Glutamatergic neuron (in vitro differentiated cells): ENCODE measurements at regions not wholly inside any gene's neighbourhood (a gene's known extent, or its start where the extent isn't known, plus 50 kb on each side); places are given as distances from the start of the nearest gene placed in this dataset.

Source experiments
- DNase-seq: peaks from one replicate; pipeline ENCODE4 v3.0.0; 2022
- H3K27ac Mint-ChIP-seq: one replicate; pipeline ENCODE4 v1.8.0; 2020; ENCODE audit warnings: mild to moderate bottlenecking, mixed read lengths, inconsistent platforms; ENCODE audit not compliant: unreplicated experiment
- H3K27me3 Mint-ChIP-seq: one replicate; pipeline ENCODE4 v1.8.0; 2020; ENCODE audit warnings: mild to moderate bottlenecking, moderate library complexity, mixed read lengths, inconsistent platforms; ENCODE audit not compliant: unreplicated experiment
- H3K36me3 Mint-ChIP-seq: one replicate; pipeline ENCODE4 v1.8.0; 2020; ENCODE audit warnings: mild to moderate bottlenecking, mixed read lengths, inconsistent platforms; ENCODE audit not compliant: unreplicated experiment
- H3K4me1 Mint-ChIP-seq: one replicate; pipeline ENCODE4 v1.8.0; 2020; ENCODE audit warnings: mild to moderate bottlenecking, low read depth, mixed read lengths, inconsistent platforms; ENCODE audit not compliant: unreplicated experiment
- H3K4me3 Mint-ChIP-seq: one replicate; pipeline ENCODE4 v1.8.0; 2020; ENCODE audit warnings: mild to moderate bottlenecking, mixed read lengths, inconsistent platforms; ENCODE audit not compliant: unreplicated experiment
- H3K9me3 Mint-ChIP-seq: one replicate; pipeline ENCODE4 v1.8.0; 2020; ENCODE audit warnings: mild to moderate bottlenecking, moderate library complexity, mixed read lengths, inconsistent platforms; ENCODE audit not compliant: unreplicated experiment
- TF ChIP-seq, protein P1 (sequence below): fragments of 200-600 bp; sonication (generic); IDR thresholded peaks from one replicate; pipeline ENCODE4 v1.5.0; 2021; ENCODE audit not compliant: partially characterized antibody, unreplicated experiment

DNA sequence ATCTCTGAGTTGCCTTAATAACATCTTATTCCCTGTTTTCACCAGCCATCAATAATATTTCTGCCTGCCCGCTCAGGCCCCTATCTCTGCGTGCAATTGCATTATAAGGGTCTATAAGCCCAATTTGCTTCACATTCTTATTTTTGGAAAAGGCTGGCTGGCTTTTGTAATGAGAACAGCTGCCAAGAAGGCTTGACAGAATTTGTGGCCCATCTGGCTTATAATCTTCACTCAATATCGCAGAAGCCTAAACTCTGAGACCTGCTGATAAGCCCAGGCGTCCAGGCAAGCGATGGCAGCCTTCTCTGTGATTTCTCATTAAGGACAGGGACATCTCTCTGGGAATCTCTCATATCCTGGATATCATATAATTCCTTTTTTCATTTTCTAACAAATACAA, 1618.6 kb upstream of the CELF4 start:
- no peak overlapping the region for H3K4me3 Mint-ChIP-seq
- H3K36me3 Mint-ChIP-seq, result no peaks in the 10 kb centered on the region
- no peaks in the 10 kb centered on the region for H3K27me3 Mint-ChIP-seq
- H3K27ac Mint-ChIP-seq, result no peak overlapping the region
- H3K4me1 Mint-ChIP-seq, result peaks cover 4% of the 10 kb centered on the region
- no peaks in the 10 kb centered on the region for H3K9me3 Mint-ChIP-seq
- no peak for DNase-seq
- TF ChIP-seq, protein P1, sequence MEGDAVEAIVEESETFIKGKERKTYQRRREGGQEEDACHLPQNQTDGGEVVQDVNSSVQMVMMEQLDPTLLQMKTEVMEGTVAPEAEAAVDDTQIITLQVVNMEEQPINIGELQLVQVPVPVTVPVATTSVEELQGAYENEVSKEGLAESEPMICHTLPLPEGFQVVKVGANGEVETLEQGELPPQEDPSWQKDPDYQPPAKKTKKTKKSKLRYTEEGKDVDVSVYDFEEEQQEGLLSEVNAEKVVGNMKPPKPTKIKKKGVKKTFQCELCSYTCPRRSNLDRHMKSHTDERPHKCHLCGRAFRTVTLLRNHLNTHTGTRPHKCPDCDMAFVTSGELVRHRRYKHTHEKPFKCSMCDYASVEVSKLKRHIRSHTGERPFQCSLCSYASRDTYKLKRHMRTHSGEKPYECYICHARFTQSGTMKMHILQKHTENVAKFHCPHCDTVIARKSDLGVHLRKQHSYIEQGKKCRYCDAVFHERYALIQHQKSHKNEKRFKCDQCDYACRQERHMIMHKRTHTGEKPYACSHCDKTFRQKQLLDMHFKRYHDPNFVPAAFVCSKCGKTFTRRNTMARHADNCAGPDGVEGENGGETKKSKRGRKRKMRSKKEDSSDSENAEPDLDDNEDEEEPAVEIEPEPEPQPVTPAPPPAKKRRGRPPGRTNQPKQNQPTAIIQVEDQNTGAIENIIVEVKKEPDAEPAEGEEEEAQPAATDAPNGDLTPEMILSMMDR, result no peak

- Mint-ChIP-seq H3K9me3 (no peaks in the 10 kb centered on the region), H3K4me3 (no peak overlapping the region), H3K4me1 (no peaks in the 10 kb centered on the region), H3K27ac (no peak overlapping the region), H3K27me3 (no peaks in the 10 kb centered on the region), H3K36me3 (no peaks in the 10 kb centered on the region)
- DNase-seq, result no peak
- TF ChIP-seq, protein P1, result no peak
Observed at GRCh38 chr18:39178166-39178565, 1612.6 kb upstream of the CELF4 start.

- H3K4me3 Mint-ChIP-seq, result no peak overlapping the region
- H3K9me3 Mint-ChIP-seq, result no peaks in the 10 kb centered on the region
- H3K4me1 Mint-ChIP-seq, result no peaks in the 10 kb centered on the region
- H3K27me3 Mint-ChIP-seq, result no peaks in the 10 kb centered on the region
- no peak for DNase-seq
- no peaks in the 10 kb centered on the region for H3K36me3 Mint-ChIP-seq
- TF ChIP-seq, protein P1, result no peak
- H3K27ac Mint-ChIP-seq, result no peak overlapping the region
Observed at GRCh38 chr18:39172695-39173421, 1607.3 kb upstream of the CELF4 start.

GRCh38 chr18:39168723-39169122, 1603.1 kb upstream of the CELF4 start:
- H3K4me1 Mint-ChIP-seq, result no peaks in the 10 kb centered on the region
- H3K4me3 Mint-ChIP-seq, result no peak overlapping the region
- H3K36me3 Mint-ChIP-seq, result no peaks in the 10 kb centered on the region
- no peak overlapping the region for H3K27ac Mint-ChIP-seq
- no peaks in the 10 kb centered on the region for H3K9me3 Mint-ChIP-seq
- TF ChIP-seq, protein P1, result no peak
- no peak for DNase-seq
- no peaks in the 10 kb centered on the region for H3K27me3 Mint-ChIP-seq

DNA sequence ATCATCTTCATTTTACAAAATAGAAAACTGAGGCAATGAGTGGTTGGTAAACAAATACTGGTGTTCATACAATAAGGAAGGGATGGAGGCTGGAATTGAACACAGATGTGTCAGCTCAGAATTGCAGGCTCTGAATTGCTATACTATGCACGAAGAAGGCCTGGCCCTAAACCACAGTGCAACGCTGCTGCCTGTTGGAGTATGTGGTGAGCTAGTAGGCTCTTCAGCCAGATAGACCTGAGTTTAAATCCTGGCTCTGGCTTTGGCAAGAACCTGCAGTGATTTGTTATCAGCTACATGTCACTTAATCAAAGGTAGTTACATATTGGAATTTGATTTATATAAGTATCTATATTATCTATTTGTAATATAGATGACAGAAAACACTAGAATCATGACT, 1602.4 kb upstream of the CELF4 start:
- no peaks in the 10 kb centered on the region for H3K9me3 Mint-ChIP-seq
- H3K4me1 Mint-ChIP-seq, result no peaks in the 10 kb centered on the region
- H3K36me3 Mint-ChIP-seq, result no peaks in the 10 kb centered on the region
- H3K27me3 Mint-ChIP-seq, result no peaks in the 10 kb centered on the region
- TF ChIP-seq, protein P1, result no peak
- H3K27ac Mint-ChIP-seq, result no peak overlapping the region
- DNase-seq, result no peak
- no peak overlapping the region for H3K4me3 Mint-ChIP-seq
